ENCODE measurements at regions not wholly inside any gene's neighbourhood (a gene's known extent, or its start where the extent isn't known, plus 50 kb on each side); places are given as distances from the start of the nearest gene placed in this dataset.
"Not testable (repeated sequence)": the region's sequence is repeated elsewhere in the genome, so short reads cannot be mapped to it uniquely, and the experiment has no call there.

DNA sequence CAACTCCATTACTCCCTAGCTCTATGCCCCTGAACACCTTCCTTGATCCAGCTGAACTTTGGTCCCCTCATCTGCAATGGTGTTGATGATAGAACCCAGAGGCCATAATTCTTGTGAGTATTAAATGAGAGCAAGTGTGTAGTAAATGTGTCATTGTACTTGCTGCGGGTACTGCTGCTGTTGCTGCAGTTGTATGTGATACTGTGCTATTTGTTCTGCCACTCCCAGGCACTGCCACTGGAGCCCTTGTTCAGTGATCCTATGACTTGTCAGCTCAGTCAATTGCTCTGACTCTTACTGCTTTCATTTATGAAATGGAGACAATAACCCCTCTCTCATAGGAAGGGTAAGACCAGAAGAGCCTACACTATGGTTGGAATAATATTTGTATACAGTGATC lies 136.9 kb upstream of the PLGLB2 start:
- H3K4me1 ChIP-seq (ENCODE audit: control insufficient read depth, insufficient read depth, low read length, unreplicated experiment); H3K4me3 ChIP-seq (ENCODE audit: low read depth, low read length); H3K79me2 ChIP-seq (ENCODE audit: control insufficient read depth, insufficient read depth, low read length, unreplicated experiment); H3K36me3 ChIP-seq (ENCODE audit: insufficient read depth, low read length); H2AFZ ChIP-seq (ENCODE audit: low read length, unreplicated experiment); H3K27me3 ChIP-seq (ENCODE audit: insufficient read depth, low read length); H3K27ac ChIP-seq (ENCODE audit: low read depth, low read length): not testable (repeated sequence)

- H3K79me2 ChIP-seq (ENCODE audit: control insufficient read depth, insufficient read depth, low read length, unreplicated experiment); H3K36me3 ChIP-seq (ENCODE audit: insufficient read depth, low read length): not testable (repeated sequence)
Observed at GRCh38 chr2:87611416-87611815, 136.5 kb upstream of the PLGLB2 start.

GRCh38 chr2:87611956-87612355 lies 135.9 kb upstream of the PLGLB2 start:
- H3K27me3 ChIP-seq (ENCODE audit: insufficient read depth, low read length); H3K4me1 ChIP-seq (ENCODE audit: control insufficient read depth, insufficient read depth, low read length, unreplicated experiment); H3K4me3 ChIP-seq (ENCODE audit: low read depth, low read length); H3K27ac ChIP-seq (ENCODE audit: low read depth, low read length); H3K36me3 ChIP-seq (ENCODE audit: insufficient read depth, low read length); H3K79me2 ChIP-seq (ENCODE audit: control insufficient read depth, insufficient read depth, low read length, unreplicated experiment); H2AFZ ChIP-seq (ENCODE audit: low read length, unreplicated experiment): not testable (repeated sequence)

More at GRCh38 chr2:87611416-87611815, 136.5 kb upstream of the PLGLB2 start:
- not testable (repeated sequence) for H3K4me1 ChIP-seq (ENCODE audit: control insufficient read depth, insufficient read depth, low read length, unreplicated experiment); H3K4me3 ChIP-seq (ENCODE audit: low read depth, low read length); H2AFZ ChIP-seq (ENCODE audit: low read length, unreplicated experiment); H3K27ac ChIP-seq (ENCODE audit: low read depth, low read length); H3K27me3 ChIP-seq (ENCODE audit: insufficient read depth, low read length)

DNA sequence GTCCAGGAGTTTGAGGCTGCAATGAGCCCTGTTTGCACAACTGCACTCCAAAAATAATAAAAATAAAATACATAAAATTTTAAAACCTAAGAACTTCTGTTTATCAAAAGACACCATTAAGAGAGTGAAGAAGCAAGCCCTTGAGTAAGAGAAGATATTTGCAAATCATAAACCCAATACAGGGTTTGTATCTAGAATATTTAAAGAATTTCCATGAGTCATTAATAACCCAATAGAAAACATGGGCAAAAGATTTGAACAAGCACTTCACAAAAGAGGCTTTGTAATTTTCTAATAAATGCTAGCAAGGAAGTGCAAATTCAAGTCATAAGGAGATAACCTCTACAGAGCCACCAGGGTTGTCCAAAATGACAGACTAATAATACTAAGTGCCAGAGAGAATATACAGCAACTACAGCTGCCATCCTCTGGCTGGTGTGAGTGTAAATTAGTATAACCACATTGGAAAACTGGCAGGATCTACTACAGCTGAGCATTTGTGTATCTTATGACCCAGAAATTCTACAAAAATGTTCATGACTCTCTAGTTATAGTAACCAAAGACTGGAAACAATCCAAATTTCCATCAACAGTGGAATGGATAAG lies 133.0 kb upstream of the PLGLB2 start:
- H3K27ac ChIP-seq (ENCODE audit: low read depth, low read length); H2AFZ ChIP-seq (ENCODE audit: low read length, unreplicated experiment); H3K36me3 ChIP-seq (ENCODE audit: insufficient read depth, low read length); H3K79me2 ChIP-seq (ENCODE audit: control insufficient read depth, insufficient read depth, low read length, unreplicated experiment); H3K4me1 ChIP-seq (ENCODE audit: control insufficient read depth, insufficient read depth, low read length, unreplicated experiment); H3K27me3 ChIP-seq (ENCODE audit: insufficient read depth, low read length); H3K4me3 ChIP-seq (ENCODE audit: low read depth, low read length): not testable (repeated sequence)

- not testable (repeated sequence) for H3K4me3 ChIP-seq (ENCODE audit: low read depth, low read length); H3K79me2 ChIP-seq (ENCODE audit: control insufficient read depth, insufficient read depth, low read length, unreplicated experiment); H3K27ac ChIP-seq (ENCODE audit: low read depth, low read length); H3K36me3 ChIP-seq (ENCODE audit: insufficient read depth, low read length); H2AFZ ChIP-seq (ENCODE audit: low read length, unreplicated experiment); H3K27me3 ChIP-seq (ENCODE audit: insufficient read depth, low read length); H3K4me1 ChIP-seq (ENCODE audit: control insufficient read depth, insufficient read depth, low read length, unreplicated experiment)
Observed at GRCh38 chr2:87619121-87619520, 128.8 kb upstream of the PLGLB2 start.

- not testable (repeated sequence) for H3K27ac ChIP-seq (ENCODE audit: low read depth, low read length); H3K4me1 ChIP-seq (ENCODE audit: control insufficient read depth, insufficient read depth, low read length, unreplicated experiment); H3K36me3 ChIP-seq (ENCODE audit: insufficient read depth, low read length); H3K4me3 ChIP-seq (ENCODE audit: low read depth, low read length); H3K27me3 ChIP-seq (ENCODE audit: insufficient read depth, low read length); H2AFZ ChIP-seq (ENCODE audit: low read length, unreplicated experiment); H3K79me2 ChIP-seq (ENCODE audit: control insufficient read depth, insufficient read depth, low read length, unreplicated experiment)
Observed at GRCh38 chr2:87621139-87621538, 126.7 kb upstream of the PLGLB2 start.

- not testable (repeated sequence) for H3K36me3 ChIP-seq (ENCODE audit: insufficient read depth, low read length); H3K27me3 ChIP-seq (ENCODE audit: insufficient read depth, low read length); H2AFZ ChIP-seq (ENCODE audit: low read length, unreplicated experiment); H3K27ac ChIP-seq (ENCODE audit: low read depth, low read length); H3K4me3 ChIP-seq (ENCODE audit: low read depth, low read length); H3K79me2 ChIP-seq (ENCODE audit: control insufficient read depth, insufficient read depth, low read length, unreplicated experiment); H3K4me1 ChIP-seq (ENCODE audit: control insufficient read depth, insufficient read depth, low read length, unreplicated experiment)
Observed at GRCh38 chr2:87622720-87623119, 125.2 kb upstream of the PLGLB2 start.

DNA sequence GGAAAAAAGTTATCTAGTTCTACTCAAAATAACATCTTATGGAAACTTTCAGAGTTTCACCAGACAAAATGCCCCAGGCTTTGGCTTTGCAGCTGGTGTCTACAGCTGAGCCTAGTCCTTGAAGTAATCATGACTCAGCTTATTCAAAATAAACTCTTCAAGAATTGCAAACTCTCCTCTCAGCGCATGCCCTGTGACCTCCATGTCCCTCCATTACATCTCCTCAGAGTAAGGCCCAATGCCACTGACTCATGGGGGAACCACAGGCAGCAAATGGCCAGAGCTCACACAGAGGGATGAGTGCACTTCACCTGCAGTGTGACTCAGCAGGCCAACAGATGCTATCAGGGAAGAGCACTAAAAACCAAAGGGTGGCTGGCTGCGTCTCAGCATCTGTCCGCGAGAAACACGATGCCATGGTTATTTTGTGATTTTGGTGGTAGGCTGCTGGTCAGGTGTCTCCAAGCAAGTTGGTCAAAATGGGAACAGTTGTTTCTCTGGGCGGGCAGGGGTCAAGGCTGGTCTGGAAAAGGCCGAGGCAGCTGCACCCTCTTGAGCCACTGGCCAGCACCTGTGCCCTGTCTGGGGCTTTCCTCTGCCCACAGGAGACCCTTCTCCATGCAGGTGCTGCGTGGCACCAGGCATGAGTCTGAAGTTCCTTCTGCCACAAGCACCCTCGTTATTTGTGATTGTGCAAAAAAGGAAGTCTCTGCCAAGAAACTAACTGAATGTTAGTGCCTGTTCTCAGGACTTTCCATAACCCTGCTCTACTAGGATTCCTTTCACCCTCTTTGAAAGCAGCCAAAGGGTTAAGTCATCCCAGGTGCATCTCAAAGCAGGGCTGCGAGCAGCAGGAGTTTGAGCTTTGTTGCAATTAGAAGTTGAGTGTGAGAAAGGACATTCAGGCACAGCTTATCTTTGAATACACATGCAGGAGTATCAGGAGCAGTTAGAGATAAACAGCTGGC lies 118.1 kb upstream of the PLGLB2 start:
- H3K27ac ChIP-seq (ENCODE audit: low read depth, low read length); H3K36me3 ChIP-seq (ENCODE audit: insufficient read depth, low read length); H2AFZ ChIP-seq (ENCODE audit: low read length, unreplicated experiment); H3K4me3 ChIP-seq (ENCODE audit: low read depth, low read length); H3K27me3 ChIP-seq (ENCODE audit: insufficient read depth, low read length); H3K4me1 ChIP-seq (ENCODE audit: control insufficient read depth, insufficient read depth, low read length, unreplicated experiment); H3K79me2 ChIP-seq (ENCODE audit: control insufficient read depth, insufficient read depth, low read length, unreplicated experiment): not testable (repeated sequence)

DNA sequence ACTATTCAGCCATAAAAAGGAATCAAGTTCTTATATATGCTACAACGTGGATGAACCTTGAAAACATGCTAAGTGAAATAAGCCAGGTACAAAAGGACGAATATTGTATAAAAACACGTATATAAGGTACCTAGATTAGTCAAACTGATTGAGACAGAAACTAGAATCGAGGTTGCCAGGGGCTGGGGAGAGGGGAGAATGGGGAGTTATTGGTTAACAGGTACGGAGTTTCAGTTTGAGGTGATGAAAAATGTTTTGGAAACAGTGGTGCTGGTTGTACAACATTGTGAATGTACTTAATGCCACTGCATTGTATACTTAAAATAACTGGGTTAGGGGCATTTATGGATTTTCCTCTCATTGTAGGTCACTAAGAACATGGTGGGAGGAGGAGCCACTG lies 117.0 kb upstream of the PLGLB2 start:
- H3K4me3 ChIP-seq (ENCODE audit: low read depth, low read length); H3K79me2 ChIP-seq (ENCODE audit: control insufficient read depth, insufficient read depth, low read length, unreplicated experiment); H2AFZ ChIP-seq (ENCODE audit: low read length, unreplicated experiment); H3K27ac ChIP-seq (ENCODE audit: low read depth, low read length); H3K36me3 ChIP-seq (ENCODE audit: insufficient read depth, low read length); H3K4me1 ChIP-seq (ENCODE audit: control insufficient read depth, insufficient read depth, low read length, unreplicated experiment); H3K27me3 ChIP-seq (ENCODE audit: insufficient read depth, low read length): not testable (repeated sequence)

- H3K4me1 ChIP-seq (ENCODE audit: control insufficient read depth, insufficient read depth, low read length, unreplicated experiment); H3K79me2 ChIP-seq (ENCODE audit: control insufficient read depth, insufficient read depth, low read length, unreplicated experiment); H2AFZ ChIP-seq (ENCODE audit: low read length, unreplicated experiment); H3K4me3 ChIP-seq (ENCODE audit: low read depth, low read length); H3K27me3 ChIP-seq (ENCODE audit: insufficient read depth, low read length); H3K27ac ChIP-seq (ENCODE audit: low read depth, low read length); H3K36me3 ChIP-seq (ENCODE audit: insufficient read depth, low read length): not testable (repeated sequence)
Observed at GRCh38 chr2:87631402-87631801, 116.5 kb upstream of the PLGLB2 start.

DNA sequence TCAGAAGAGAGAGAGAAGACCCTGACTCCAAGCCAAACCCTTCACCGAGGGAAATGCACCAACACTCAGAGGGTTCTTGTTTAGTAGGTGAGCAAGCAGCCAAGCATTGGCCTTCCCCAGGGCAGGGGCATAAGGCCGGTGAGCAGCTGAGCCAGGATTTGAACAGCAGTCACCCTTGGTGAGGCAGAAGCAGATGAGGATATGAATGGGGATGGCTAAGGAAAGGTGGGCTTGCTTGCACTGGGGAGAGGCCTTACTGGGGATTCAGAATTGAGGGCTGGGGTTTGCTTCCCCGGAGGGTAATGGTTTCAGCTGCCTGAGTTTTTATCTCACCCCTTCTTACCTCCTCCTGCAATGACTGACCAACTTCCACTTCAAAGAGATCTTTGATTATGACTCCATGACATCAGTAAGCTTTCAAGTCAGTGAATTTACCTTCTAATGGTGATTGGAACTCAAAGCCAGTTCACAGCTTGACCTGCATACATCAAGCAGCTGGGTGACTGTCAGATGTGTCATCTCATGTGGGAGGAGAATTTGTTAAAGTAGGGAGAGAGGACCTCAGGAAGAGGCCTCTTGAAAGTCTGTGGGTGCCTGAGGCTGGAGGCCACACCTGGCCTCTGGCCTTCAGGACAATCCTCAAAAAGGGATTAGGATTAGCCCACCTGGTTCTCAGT lies 114.5 kb upstream of the PLGLB2 start:
- H3K27me3 ChIP-seq (ENCODE audit: insufficient read depth, low read length); H3K36me3 ChIP-seq (ENCODE audit: insufficient read depth, low read length); H3K79me2 ChIP-seq (ENCODE audit: control insufficient read depth, insufficient read depth, low read length, unreplicated experiment); H3K4me1 ChIP-seq (ENCODE audit: control insufficient read depth, insufficient read depth, low read length, unreplicated experiment); H3K27ac ChIP-seq (ENCODE audit: low read depth, low read length); H3K4me3 ChIP-seq (ENCODE audit: low read depth, low read length); H2AFZ ChIP-seq (ENCODE audit: low read length, unreplicated experiment): not testable (repeated sequence)

Data from ACC112 (cell line).